HL-60/S4 treated with retinoic acid at 250 ng/mL for 4 days and 3 days (cell line): ENCODE measurements at regions not wholly inside any gene's neighbourhood (a gene's known extent, or its start where the extent isn't known, plus 50 kb on each side); places are given as distances from the start of the nearest gene placed in this dataset.
"Not testable (repeated sequence)": the region's sequence is repeated elsewhere in the genome, so short reads cannot be mapped to it uniquely, and the experiment has no call there.

Source experiments
- in situ Hi-C: fragments of 300-500 bp; cut with MboI; formaldehyde crosslinking; loops from 2 replicates; pipeline ENCODE4 v1.7.0; 2022; ENCODE audit warnings: low sequenced_read_pairs

DNA sequence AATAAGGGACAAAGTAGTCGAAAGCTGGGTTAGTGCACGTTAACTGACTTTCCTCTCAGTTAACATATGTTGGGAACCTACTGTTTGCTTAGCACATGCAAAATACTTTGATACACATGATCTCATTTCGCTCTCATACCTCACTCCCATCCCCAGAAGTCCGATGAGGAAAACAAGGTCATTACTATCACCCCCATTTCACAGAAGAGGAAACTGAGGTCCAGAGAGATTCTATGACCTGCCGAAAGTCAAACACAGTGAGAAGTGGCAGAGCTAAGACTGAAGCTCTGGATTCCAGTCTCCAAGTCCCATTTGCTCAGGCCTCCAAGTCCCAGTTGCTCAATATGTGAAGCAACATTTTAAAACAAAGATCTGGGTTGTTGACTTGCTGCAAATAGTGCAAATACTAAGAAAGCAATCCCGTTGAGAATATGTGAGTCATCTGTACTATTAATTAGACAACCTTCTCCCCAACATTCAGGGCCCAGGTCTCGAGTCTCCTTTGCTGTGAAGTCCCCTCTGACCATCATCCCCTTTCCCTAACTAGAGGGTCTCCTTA is 170.6 kb upstream of the PWP1 start:
- in situ Hi-C loops, result no loop called here

- in situ Hi-C loops, result no loop called here
These were observed 170.1 kb upstream of the PWP1 start for GRCh38 chr12:107515446-107515958.

DNA sequence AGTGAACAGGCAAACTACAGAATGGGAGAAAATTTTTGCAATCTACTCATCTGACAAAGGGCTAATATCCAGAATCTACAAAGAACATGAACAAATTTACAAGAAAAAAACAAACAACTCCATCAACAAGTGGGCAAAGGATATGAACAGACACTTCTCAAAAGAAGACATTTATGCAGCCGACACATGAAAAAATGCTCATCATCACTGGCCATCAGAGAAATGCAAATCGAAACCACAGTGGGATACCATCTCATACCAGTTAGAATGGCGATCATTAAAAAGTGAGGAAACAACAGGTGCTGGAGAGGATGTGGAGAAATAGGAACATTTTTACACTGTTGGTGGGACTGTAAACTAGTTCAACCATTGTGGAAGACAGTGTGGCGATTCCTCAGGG is 167.8 kb upstream of the PWP1 start:
- in situ Hi-C loops, result not testable (repeated sequence)

DNA sequence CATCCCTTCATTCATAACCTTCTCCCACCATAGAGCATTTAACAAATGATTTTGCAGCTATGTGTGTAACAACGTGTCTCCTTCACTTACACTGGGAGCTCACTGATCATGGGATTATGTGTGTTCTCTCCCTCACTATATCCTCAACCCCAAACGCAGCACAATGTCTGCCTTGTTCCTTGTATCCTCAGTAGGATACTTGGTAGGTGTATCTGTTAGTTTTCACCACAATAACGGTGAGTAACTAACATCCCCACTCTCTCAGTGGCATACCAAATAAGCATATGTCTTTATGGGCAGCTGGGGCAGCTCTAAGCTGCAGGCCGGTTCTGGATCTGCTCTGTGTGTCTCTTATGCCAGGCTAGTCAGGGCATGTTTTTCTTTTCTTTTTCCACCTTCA is 166.7 kb upstream of the PWP1 start:
- in situ Hi-C loops, result no loop called here

GRCh38 chr12:107519906-107520859 is 165.4 kb upstream of the PWP1 start:
- in situ Hi-C loops, result no loop called here

DNA sequence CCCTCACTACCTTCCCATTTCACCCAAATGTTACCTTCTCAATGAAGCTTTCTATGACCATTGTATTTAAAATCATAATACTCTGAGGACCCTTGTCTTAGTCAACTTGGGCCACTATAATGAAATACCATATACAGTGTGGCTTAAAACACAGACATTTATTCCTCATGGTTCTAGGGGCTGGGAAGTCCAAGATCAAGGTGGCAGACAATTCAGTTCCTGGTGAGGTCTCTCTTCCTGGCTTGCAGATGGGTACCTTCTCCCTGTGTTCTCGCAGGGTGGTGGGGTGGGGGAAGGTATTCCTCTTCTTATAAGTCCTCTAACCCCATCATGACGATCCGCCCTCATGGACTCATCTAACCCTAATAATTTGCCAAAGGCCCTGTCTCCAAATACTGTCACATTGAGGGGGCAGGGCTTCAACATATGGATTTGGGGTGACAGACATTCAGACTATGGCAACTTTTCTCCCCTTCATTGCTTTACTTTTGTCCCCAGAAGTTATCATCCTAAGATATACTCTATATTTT is 163.7 kb upstream of the PWP1 start:
- in situ Hi-C loops, result no loop called here

DNA sequence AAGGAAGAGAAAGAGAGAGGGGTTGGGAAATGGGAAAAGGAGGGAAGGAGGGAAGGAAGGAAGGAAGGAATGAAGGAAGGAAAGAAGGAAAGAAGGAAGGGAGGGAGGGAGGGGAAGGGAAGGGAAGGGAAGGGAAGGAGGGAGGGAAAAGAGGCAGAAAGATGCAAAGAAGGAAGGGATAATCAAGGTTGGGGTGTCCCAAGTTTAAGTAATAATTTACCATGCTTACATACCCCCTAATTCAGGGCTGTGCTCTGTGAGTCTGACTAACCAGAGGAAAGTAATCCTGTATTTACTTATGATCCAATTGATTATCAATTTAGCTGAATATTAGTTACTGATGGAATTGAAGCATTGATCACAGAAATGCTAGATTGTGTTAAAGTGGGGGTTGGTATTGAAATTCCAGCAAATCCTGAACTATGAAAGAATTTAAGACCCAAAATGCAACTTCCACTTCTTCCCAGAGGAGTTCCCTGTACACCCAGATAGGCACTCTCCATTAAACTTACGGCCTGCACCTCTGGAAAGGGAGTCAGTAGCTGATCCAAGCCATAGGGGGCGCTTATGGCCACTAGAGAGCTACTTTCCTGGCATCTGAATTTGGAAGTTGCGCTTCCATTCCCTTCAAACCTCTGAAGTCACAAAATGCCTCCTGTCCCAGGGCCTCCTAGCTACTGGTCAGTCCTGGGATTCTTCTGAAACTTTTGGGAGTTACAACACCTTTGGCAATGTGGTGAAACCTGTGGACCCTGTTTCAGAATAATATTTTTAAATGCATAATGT is 162.7 kb upstream of the PWP1 start:
- in situ Hi-C loops, result no loop called here

- in situ Hi-C loops, result no loop called here
These were observed 161.6 kb upstream of the PWP1 start for GRCh38 chr12:107523775-107524535.

DNA sequence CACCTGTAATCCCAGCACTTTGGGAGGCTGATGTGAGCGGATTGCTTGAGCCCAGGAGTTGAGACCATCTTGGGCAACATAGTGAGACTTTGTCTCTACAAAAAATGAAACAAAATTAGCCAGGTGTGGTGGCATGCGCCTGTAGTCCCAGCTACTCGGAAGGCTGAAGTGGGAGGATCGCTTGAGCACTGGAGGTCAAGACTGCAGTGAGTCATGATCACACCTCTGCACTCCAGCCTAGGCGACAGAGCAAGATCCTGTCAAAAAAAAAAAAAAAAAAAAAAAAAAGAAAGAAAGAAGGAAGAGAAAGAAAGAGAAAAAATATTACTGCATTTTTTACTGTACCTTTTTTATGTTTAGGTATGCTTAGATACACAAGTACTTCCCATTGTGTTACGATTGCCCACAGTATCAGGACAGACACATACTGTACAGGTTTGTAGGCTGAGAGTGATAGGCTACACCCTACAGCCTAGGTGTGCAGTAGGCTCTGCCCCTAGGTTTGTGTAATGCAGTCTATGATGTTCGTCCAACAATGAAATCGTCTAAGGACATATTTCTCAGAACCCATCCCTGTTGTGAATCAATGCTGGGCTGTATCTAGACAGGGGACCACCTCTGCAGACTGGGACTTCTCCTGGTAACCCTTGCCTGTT is 160.4 kb upstream of the PWP1 start:
- in situ Hi-C loops, result no loop called here

DNA sequence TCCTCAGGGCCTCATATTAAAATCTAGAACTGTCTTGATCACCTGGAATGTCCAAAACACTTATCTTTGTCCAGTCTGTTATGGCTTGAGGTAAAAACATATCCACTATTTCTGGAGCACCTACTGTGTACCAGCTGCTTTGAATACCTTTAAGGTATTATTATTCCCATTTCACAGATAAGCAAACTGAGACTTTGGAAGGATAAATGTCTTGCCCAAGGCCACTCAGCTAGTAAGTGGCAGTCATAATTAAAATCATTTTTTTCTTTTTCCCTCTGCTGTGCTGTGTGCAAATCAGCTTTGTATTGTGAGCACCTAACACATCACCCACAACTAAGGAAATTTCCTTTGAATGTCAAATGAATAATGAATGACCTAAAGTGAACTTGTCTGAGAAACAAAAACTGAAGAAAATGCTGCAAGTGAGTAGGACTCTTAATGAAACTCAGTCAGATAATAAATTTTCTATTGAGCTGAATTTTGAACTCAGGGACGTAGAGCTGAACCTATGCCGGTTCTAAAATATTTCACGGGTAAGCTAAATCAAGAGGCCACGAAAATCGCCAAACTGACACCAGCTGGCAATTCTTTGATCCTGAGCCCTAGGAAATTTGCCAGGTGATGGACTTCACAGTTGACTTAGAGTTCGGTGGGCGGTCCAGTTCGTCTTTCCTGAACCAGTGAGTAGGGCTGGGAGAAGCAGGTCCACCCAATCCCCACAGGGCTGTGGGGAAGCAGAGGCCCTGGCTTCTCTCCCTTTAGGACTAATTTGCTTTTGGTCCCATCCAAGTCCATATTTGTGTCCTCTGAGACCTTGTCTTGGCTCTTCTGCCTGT is 159.7 kb upstream of the PWP1 start:
- in situ Hi-C loops, result no loop called here

- in situ Hi-C loops, result no loop called here
These were observed 158.9 kb upstream of the PWP1 start for GRCh38 chr12:107526555-107527180.

- in situ Hi-C loops, result no loop called here
These were observed 156.8 kb upstream of the PWP1 start for GRCh38 chr12:107528731-107529365.

DNA sequence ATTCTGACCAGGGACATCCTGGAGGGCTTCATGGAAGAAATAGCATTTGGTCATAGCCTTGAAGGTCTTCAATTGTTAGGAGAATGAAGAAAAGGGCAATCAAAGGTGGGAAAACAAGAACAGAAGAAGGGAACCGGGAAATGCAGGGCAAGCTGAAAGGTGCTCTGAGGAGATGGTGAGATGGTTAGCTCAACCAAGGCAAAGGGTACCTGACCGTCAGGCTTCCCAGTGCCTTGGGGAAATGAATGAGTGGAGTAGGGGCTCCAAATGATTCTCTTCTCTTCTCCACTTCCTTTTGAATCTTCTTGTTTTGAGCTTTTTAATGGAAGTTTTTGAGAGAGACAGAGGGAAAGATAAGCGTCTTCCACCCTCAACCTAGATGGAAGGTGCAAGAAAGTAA is 155.6 kb upstream of the PWP1 start:
- in situ Hi-C loops, result no loop called here

- in situ Hi-C loops, result no loop called here
These were observed 154.9 kb upstream of the PWP1 start for GRCh38 chr12:107530701-107531100.

DNA sequence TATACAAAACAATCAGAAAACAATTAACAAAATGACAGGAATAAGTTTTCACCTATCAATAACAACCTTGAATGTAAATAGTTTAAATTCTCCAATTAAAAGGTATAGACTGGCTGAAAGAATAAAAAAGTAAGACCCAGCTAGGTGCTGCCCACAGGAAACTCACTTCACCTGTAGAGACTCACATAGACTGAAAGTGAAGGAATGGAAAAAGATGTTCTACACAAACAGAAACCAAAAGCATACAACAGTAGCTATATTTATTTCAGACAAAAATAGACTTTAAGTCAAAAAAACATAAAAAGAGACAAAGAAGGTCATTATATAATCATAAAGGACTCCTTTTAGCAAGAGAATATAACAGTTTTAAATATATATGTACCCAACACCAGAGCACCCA is 152.4 kb upstream of the PWP1 start:
- in situ Hi-C loops, result no loop called here

GRCh38 chr12:107536613-107537012 is 149.0 kb upstream of the PWP1 start:
- in situ Hi-C loops, result no loop called here

DNA sequence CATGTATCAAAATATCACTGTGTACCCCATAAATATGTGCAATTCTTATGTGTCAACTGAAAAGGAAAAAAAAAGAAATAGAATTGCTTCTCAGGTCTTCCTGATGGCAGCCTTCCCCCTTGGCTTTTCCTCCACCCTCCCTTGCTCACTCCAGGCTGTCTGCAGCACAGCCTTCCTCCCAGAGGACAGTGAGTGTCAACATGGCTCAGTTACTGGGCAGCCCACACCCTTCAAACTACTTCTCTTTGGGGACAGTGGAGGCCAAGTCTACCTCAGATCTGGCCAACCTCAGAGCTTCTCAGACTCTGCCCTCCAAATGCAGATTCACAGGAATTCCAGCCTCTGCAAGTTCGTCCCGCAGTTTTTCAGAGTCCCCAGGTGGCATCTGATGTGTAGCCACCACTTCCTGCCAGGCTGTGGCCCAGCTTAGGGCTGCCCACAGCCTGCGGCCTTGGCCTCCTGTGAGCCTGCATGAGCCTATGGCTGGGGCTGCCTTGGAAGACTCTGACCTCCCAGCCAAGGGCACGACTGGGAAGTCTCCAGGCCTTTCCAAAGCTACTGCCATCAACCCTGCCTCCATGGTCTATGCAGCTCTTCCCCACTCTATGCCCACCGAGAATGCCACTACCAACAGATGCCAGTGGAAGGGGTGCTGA is 148.0 kb upstream of the PWP1 start:
- in situ Hi-C loops, result no loop called here
